ENCODE measurements at regions not wholly inside any gene's neighbourhood (a gene's known extent, or its start where the extent isn't known, plus 50 kb on each side); places are given as distances from the start of the nearest gene placed in this dataset.

GRCh38 chr22:27214691-27215090 lies 557.3 kb downstream of the MIAT start:
- TF ChIP-seq CTCF (IDR thresholded peaks at IDR 0.05) (no peak), POLR2A (IDR thresholded peaks at IDR 0.05) (no peak)
